ENCODE measurements at regions not wholly inside any gene's neighbourhood (a gene's known extent, or its start where the extent isn't known, plus 50 kb on each side); places are given as distances from the start of the nearest gene placed in this dataset.

- TF ChIP-seq CTCF (IDR thresholded peaks at IDR 0.05) (no peak), POLR2AphosphoS5 (IDR thresholded peaks at IDR 0.05) (no peak)
Measured at GRCh38 chr5:158326256-158326655, 467.3 kb upstream of the CLINT1 start.
